Amygdala (tissue), 56 donors: ENCODE measurements at regions not wholly inside any gene's neighbourhood (a gene's known extent, or its start where the extent isn't known, plus 50 kb on each side); places are given as distances from the start of the nearest gene placed in this dataset.

Experiments used
- DNase-seq, 56 donors: peaks; one replicate each; lab custom pipeline; 2025; lab: John Stamatoyannopoulos, UW

GRCh38 chr15:35842631-35843030 is 296.7 kb upstream of the DPH6 start:
- no peak for DNase-seq

- no peak for DNase-seq
Observed at GRCh38 chr15:35843498-35843897, 297.5 kb upstream of the DPH6 start.

GRCh38 chr15:35850284-35850683 is 304.3 kb upstream of the DPH6 start:
- peak in 6 of 56 donors; percentile 6 to 35 (median 15) for DNase-seq

GRCh38 chr15:35851491-35851890 is 305.5 kb upstream of the DPH6 start:
- no peak for DNase-seq

- DNase-seq = no peak
Observed at GRCh38 chr15:35852818-35853624, 307.1 kb upstream of the DPH6 start.

- DNase-seq = peak in 1 of 56 donors; percentile 1
Observed at GRCh38 chr15:35854316-35854715, 308.4 kb upstream of the DPH6 start.

GRCh38 chr15:35857567-35858226 is 311.7 kb upstream of the DPH6 start:
- DNase-seq = peak in 10 of 56 donors; percentile 1 to 33 (median 8)

- no peak for DNase-seq
Observed at GRCh38 chr15:35858707-35859106, 312.7 kb upstream of the DPH6 start.

- DNase-seq = no peak
Observed at GRCh38 chr15:35863655-35864054, 317.7 kb upstream of the DPH6 start.

GRCh38 chr15:35867356-35867755 is 321.4 kb upstream of the DPH6 start:
- no peak for DNase-seq

- no peak for DNase-seq
Observed at GRCh38 chr15:35871282-35871681, 325.3 kb upstream of the DPH6 start.

- DNase-seq = no peak
Observed at GRCh38 chr15:35871812-35872211, 325.8 kb upstream of the DPH6 start.

GRCh38 chr15:35872577-35872976 is 326.6 kb upstream of the DPH6 start:
- DNase-seq = no peak

GRCh38 chr15:35874260-35874905 is 328.4 kb upstream of the DPH6 start:
- DNase-seq = no peak

GRCh38 chr15:35876762-35877161 is 330.8 kb upstream of the DPH6 start:
- DNase-seq = no peak

- DNase-seq = no peak
Observed at GRCh38 chr15:35880896-35881295, 334.9 kb upstream of the DPH6 start.

- no peak for DNase-seq
Observed at GRCh38 chr15:35885870-35886269, 339.9 kb upstream of the DPH6 start.

- no peak for DNase-seq
Observed at GRCh38 chr15:35886765-35887164, 340.8 kb upstream of the DPH6 start.

- no peak for DNase-seq
Observed at GRCh38 chr15:35888815-35889214, 342.9 kb upstream of the DPH6 start.

GRCh38 chr15:35907511-35907910 is 361.5 kb upstream of the DPH6 start:
- no peak for DNase-seq

GRCh38 chr15:35909414-35909813 is 363.4 kb upstream of the DPH6 start:
- no peak for DNase-seq

GRCh38 chr15:35910227-35910626 is 364.3 kb upstream of the DPH6 start:
- DNase-seq = no peak
